OCI-LY1 (cell line): ENCODE measurements at regions not wholly inside any gene's neighbourhood (a gene's known extent, or its start where the extent isn't known, plus 50 kb on each side); places are given as distances from the start of the nearest gene placed in this dataset.

Source experiments
- H2AFZ ChIP-seq: fragments of 200-600 bp; sonication (generic), shearing (Covaris generic); 2 replicates; pipeline ENCODE4 v1.6.0; 2014; ENCODE audit warnings: antibody characterized with exemption, mild to moderate bottlenecking, low read length
- H3F3A ChIP-seq: fragments of 200-600 bp; sonication (generic), shearing (Covaris generic); 2 replicates; pipeline ENCODE4 v1.6.0; 2014; ENCODE audit warnings: mild to moderate bottlenecking, antibody characterized with exemption, low read length, moderate library complexity; ENCODE audit not compliant: insufficient read depth
- H3K27ac ChIP-seq: fragments of 200-600 bp; sonication (generic); 2 replicates; pipeline ENCODE4 v1.5.1; 2014; ENCODE audit warnings: low read length, mixed run types, mild to moderate bottlenecking, low read depth; ENCODE audit not compliant: poor library complexity, severe bottlenecking
- H3K27me3 ChIP-seq: fragments of 200-600 bp; sonication (generic); 2 replicates; pipeline ENCODE4 v1.6.0; 2014; ENCODE audit warnings: antibody characterized with exemption, mild to moderate bottlenecking, low read length, moderate library complexity; ENCODE audit not compliant: insufficient read depth
- H3K36me3 ChIP-seq: fragments of 200-600 bp; sonication (generic); 2 replicates; pipeline ENCODE4 v1.6.1; 2014; ENCODE audit warnings: mild to moderate bottlenecking, antibody characterized with exemption, low read length, moderate library complexity, mixed read lengths; ENCODE audit not compliant: insufficient read depth
- H3K4me1 ChIP-seq: fragments of 200-600 bp; sonication (generic); 2 replicates; pipeline ENCODE4 v1.5.1; 2014; ENCODE audit warnings: mild to moderate bottlenecking, low read length, moderate library complexity; ENCODE audit not compliant: insufficient read depth, severe bottlenecking
- H3K4me2 ChIP-seq: fragments of 200-600 bp; sonication (generic), shearing (Covaris generic); 2 replicates; pipeline ENCODE4 v1.6.1; 2014; ENCODE audit warnings: low read length
- H3K4me3 ChIP-seq: fragments of 200-600 bp; sonication (generic); 2 replicates; pipeline ENCODE4 v1.5.1; 2014; ENCODE audit warnings: low read length, low read depth, mild to moderate bottlenecking, mixed read lengths; ENCODE audit not compliant: poor library complexity, severe bottlenecking
- H3K79me2 ChIP-seq: fragments of 200-600 bp; shearing (Covaris generic); 2 replicates; pipeline ENCODE4 v1.6.1; 2016; ENCODE audit warnings: mixed run types, low read length, mixed read lengths; ENCODE audit not compliant: insufficient read depth
- H3K9ac ChIP-seq: fragments of 200-600 bp; sonication (generic), shearing (Covaris generic); 2 replicates; pipeline ENCODE4 v1.6.1; 2014; ENCODE audit warnings: mild to moderate bottlenecking, low read length, mixed read lengths
- H3K9me2 ChIP-seq: fragments of 200-600 bp; sonication (generic), shearing (Covaris generic); 2 replicates; pipeline ENCODE4 v1.6.1; 2014; ENCODE audit warnings: low read depth, mild to moderate bottlenecking, low read length, mixed read lengths
- H3K9me3 ChIP-seq: fragments of 200-600 bp; shearing (Covaris generic); 2 replicates; pipeline ENCODE4 v1.6.1; 2014; ENCODE audit warnings: low read length, mixed read lengths
- H4K20me1 ChIP-seq: fragments of 200-600 bp; sonication (generic), shearing (Covaris generic); 2 replicates; pipeline ENCODE4 v1.6.0; 2016; ENCODE audit warnings: mild to moderate bottlenecking, low read length; ENCODE audit not compliant: insufficient read depth
- EZH2 ChIP-seq: fragments of 200-600 bp; sonication (generic), shearing (Covaris generic); IDR thresholded peaks from 2 replicates; pipeline ENCODE4 v1.8.0; 2017; ENCODE audit warnings: borderline replicate concordance, mixed run types, mild to moderate bottlenecking, antibody characterized with exemption, low read length, moderate library complexity, mixed read lengths
- TF ChIP-seq, protein P1 (sequence below): fragments of 200-600 bp; sonication (generic), shearing (Covaris generic); IDR thresholded peaks from 2 replicates; pipeline ENCODE4 v1.5.1; 2017; ENCODE audit warnings: mild to moderate bottlenecking, antibody characterized with exemption, low read length, moderate library complexity, mixed read lengths

- Histone ChIP-seq H3K4me2 (no peak overlapping the region), H3K27ac (no peak overlapping the region), H3K27me3 (no peaks in the 10 kb centered on the region), H3F3A (no peaks in the 10 kb centered on the region), H3K9me3 (no peaks in the 10 kb centered on the region), H3K36me3 (no peaks in the 10 kb centered on the region), H3K9me2 (no peaks in the 10 kb centered on the region), H3K4me3 (no peak overlapping the region), H3K79me2 (no peaks in the 10 kb centered on the region), H3K4me1 (no peaks in the 10 kb centered on the region), H3K9ac (no peak overlapping the region), H4K20me1 (no peaks in the 10 kb centered on the region), H2AFZ (no peak overlapping the region)
- TF ChIP-seq EZH2, result no peak
- TF ChIP-seq, protein P1, sequence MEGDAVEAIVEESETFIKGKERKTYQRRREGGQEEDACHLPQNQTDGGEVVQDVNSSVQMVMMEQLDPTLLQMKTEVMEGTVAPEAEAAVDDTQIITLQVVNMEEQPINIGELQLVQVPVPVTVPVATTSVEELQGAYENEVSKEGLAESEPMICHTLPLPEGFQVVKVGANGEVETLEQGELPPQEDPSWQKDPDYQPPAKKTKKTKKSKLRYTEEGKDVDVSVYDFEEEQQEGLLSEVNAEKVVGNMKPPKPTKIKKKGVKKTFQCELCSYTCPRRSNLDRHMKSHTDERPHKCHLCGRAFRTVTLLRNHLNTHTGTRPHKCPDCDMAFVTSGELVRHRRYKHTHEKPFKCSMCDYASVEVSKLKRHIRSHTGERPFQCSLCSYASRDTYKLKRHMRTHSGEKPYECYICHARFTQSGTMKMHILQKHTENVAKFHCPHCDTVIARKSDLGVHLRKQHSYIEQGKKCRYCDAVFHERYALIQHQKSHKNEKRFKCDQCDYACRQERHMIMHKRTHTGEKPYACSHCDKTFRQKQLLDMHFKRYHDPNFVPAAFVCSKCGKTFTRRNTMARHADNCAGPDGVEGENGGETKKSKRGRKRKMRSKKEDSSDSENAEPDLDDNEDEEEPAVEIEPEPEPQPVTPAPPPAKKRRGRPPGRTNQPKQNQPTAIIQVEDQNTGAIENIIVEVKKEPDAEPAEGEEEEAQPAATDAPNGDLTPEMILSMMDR, result no peak
Observed at GRCh38 chr16:51886456-51886855, 660.5 kb downstream of the TOX3 start.

GRCh38 chr16:51884773-51885172 lies 662.2 kb downstream of the TOX3 start:
- Histone ChIP-seq H3K79me2 (no peaks in the 10 kb centered on the region), H3K27me3 (no peaks in the 10 kb centered on the region), H3F3A (no peaks in the 10 kb centered on the region), H3K9ac (no peak overlapping the region), H3K4me1 (no peaks in the 10 kb centered on the region), H3K27ac (no peak overlapping the region), H3K4me3 (no peak overlapping the region), H3K9me2 (no peaks in the 10 kb centered on the region), H3K36me3 (no peaks in the 10 kb centered on the region), H4K20me1 (no peaks in the 10 kb centered on the region), H3K9me3 (no peaks in the 10 kb centered on the region), H3K4me2 (no peak overlapping the region), H2AFZ (no peak overlapping the region)
- TF ChIP-seq, protein P1, result no peak
- no peak for TF ChIP-seq EZH2

GRCh38 chr16:51881731-51882130 lies 665.2 kb downstream of the TOX3 start:
- H3K9me3 ChIP-seq, result no peaks in the 10 kb centered on the region
- no peaks in the 10 kb centered on the region for H3K4me1 ChIP-seq
- no peaks in the 10 kb centered on the region for H3K79me2 ChIP-seq
- no peaks in the 10 kb centered on the region for H3K27me3 ChIP-seq
- H3F3A ChIP-seq, result no peaks in the 10 kb centered on the region
- TF ChIP-seq EZH2, result no peak
- TF ChIP-seq, protein P1, result no peak
- H3K36me3 ChIP-seq, result no peaks in the 10 kb centered on the region
- no peaks in the 10 kb centered on the region for H3K9me2 ChIP-seq
- no peak overlapping the region for H3K27ac ChIP-seq
- no peak overlapping the region for H3K4me3 ChIP-seq
- no peak overlapping the region for H3K9ac ChIP-seq
- H3K4me2 ChIP-seq, result no peak overlapping the region
- H2AFZ ChIP-seq, result no peak overlapping the region
- H4K20me1 ChIP-seq, result no peaks in the 10 kb centered on the region
